AG08395 (cell line): ENCODE measurements at regions not wholly inside any gene's neighbourhood (a gene's known extent, or its start where the extent isn't known, plus 50 kb on each side); places are given as distances from the start of the nearest gene placed in this dataset.
"Not testable (repeated sequence)": the region's sequence is repeated elsewhere in the genome, so short reads cannot be mapped to it uniquely, and the experiment has no call there.

Source experiments
- DNase-seq: peaks from one replicate; pipeline ENCODE4 v3.0.0; 2012; ENCODE audit warnings: mixed read lengths, low spot score

DNA sequence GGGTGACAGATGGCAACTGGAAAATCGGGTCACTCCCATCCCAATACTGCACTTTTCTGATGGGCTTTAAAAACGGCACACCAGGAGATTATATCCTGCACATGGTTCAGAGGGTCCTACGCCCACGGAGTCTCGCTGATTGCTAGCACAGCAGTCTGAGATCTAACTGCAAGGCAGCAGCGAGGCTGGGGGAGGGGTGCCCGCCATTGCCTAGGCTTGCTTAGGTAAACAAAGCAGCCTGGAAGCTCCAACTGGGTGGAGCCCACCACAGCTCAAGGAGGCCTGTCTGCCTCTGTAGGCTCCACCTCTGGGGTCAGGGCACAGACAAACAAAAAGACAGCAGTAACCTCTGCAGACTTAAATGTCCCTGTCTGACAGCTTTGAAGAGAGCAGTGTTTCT is 158.7 kb upstream of the MOCS2 start:
- not testable (repeated sequence) for DNase-seq

DNA sequence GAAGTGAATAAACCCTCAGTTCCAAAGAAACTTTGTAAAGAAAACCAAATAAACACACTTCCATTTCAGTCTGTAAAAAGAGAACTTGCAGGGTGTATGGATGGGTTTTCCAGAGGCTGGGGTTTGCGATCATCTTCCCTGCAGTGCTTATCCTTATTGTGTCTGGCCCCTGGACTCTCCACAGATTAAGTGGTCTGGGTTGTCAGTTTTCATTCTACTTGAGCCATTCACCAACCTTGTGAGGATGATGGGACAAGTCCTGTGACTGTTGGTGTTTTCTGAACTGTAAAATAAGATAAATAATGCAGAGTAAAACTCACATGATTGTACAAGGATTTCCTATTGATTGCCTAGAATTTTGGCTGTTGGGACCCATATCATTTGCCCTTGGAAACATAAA is 166.1 kb upstream of the MOCS2 start:
- DNase-seq, result no peak

GRCh38 chr5:53276825-53277224 is 167.3 kb upstream of the MOCS2 start:
- no peak for DNase-seq

DNA sequence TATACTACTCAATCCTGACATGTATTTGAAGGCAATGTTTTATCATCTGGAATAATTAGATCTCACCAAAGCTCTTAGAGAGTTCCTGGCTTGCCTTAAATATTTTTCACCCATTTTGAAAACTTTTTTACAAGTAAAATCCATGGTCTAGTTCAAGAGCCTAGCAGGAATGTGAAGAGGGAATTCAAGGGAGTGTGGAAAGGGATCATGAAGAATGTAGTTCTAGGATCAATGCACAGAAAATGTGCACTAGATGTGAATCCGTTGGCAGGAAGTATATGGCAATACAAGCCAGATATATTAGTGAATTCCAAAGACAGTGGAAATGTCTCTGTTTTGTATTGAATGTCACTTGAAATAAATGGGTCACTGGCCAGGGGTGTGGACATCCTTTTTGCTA is 167.9 kb upstream of the MOCS2 start:
- no peak for DNase-seq

GRCh38 chr5:53287573-53287972 is 178.0 kb upstream of the MOCS2 start:
- no peak for DNase-seq

- no peak for DNase-seq
These were observed 179.0 kb upstream of the MOCS2 start for GRCh38 chr5:53288511-53288910.

- DNase-seq, result no peak
These were observed 181.5 kb upstream of the MOCS2 start for GRCh38 chr5:53291047-53291446.

GRCh38 chr5:53291528-53291927 is 182.0 kb upstream of the MOCS2 start:
- DNase-seq, result no peak

DNA sequence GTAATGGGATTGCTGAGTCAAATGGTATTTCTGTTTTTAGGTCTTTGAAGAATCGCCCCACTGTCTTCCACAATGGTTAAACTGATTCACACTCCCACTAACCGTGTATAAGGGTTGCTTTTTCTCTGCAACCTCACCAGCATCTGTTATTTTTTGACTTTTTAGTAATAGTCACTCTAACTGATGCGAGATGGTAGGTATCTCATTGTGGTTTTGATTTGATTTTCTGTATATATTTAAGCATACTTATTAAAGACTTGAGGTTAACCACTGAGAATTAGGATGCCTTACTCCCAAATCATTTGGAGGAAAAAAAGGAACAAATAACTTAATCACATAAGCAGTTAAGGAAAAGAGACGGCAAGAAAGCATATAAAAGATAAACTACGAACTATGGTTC is 181.6 kb upstream of the FST start:
- no peak for DNase-seq

GRCh38 chr5:53302529-53302928 is 177.9 kb upstream of the FST start:
- DNase-seq, result peak; percentile 18

GRCh38 chr5:53303105-53303504 is 177.3 kb upstream of the FST start:
- peak; percentile 68 for DNase-seq

DNA sequence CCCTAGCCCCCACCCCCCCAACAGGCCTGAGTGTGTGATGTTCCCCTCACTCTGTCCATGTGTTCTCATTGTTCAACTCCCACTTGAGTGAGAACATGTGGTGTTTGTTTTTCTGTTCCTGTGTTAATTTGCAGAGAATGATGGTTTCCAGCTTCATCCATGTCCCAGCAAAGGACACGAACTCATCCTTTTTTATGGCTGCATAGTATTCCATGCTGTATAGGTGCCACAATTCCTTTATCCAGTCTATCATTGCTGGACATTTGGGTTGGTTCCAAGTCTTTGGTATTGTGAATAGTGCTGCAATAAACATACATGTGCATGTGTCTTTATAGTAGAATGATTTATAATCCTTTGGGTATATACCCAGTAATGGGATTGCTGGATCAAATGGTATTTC is 175.1 kb upstream of the FST start:
- not testable (repeated sequence) for DNase-seq

GRCh38 chr5:53309653-53310052 is 170.8 kb upstream of the FST start:
- DNase-seq, result no peak

- no peak for DNase-seq
These were observed 168.7 kb upstream of the FST start for GRCh38 chr5:53311681-53312080.

DNA sequence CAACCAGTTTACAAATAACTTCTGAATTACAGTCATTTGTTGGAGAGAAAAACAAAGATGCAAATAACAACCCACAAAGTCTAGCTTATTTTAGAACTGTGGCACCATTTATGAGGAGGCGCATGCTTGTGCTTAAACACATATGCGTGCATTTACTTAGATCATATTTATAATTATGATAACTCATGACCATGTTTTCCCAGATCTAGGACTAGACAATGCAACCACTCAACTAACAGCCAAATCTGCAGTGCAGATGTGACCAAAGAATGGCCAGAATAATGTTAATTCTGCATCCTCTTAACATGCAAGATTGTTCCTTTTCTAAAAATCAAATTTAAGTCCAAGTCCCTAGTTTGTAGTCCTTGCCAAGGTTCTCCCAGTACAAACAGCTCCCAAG is 167.3 kb upstream of the FST start:
- no peak for DNase-seq

DNA sequence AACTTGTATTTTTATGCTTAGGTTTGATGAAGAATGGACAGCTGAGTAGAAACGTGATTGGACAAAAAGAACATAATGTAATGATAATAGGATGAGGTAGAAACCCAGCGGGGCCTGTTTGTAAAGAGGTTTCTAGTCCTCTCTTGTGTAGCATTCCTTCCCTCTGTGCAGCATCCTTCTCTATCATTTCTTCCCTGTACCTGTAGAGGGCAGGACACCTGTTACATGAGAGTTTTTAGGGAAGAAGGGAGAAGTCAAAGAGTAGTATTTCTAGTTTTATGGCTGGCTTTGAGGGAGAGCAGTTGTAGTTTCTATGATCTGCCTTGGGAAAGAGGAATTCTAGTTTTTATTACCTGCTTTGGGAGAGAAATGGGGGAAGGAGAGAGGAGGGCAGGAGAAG is 162.1 kb upstream of the FST start:
- DNase-seq, result no peak

DNA sequence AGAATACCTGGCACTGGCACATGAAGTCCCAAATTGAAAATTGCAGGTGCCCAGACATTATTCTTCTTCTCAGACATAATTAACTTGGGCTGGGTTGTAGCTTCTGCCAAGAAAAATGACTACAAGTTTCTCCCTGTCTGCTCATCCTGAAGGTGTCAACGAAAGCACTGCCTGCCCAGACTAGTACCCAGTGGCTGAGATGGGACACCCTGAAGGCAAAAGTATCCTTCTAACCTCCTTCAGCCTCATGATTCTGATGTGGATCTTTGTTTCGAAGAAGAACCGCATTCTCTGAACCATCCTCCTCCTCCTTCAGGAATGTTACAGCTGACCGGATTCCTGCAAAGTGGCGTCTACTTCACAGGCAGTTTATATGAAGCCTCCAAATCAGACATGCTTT is 161.1 kb upstream of the FST start:
- DNase-seq, result no peak

DNA sequence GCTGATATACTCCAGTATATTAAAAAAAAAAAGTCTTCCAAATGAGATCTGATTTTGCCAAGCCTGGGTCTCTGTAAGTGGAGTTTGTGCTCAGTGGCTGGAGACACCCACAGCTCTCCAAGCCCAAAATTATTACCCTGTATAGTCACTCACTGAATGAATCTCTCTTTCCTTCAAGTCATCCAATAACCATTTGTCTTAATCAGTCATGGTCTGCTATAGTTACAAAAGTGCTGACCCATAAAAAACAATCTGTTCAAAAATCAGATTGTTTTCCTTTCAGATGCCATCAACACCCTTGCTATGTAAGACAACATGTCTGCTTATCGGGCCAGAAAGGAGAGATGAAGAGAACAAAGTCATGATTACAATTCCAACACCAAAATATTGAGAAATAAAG is 159.4 kb upstream of the FST start:
- no peak for DNase-seq

DNA sequence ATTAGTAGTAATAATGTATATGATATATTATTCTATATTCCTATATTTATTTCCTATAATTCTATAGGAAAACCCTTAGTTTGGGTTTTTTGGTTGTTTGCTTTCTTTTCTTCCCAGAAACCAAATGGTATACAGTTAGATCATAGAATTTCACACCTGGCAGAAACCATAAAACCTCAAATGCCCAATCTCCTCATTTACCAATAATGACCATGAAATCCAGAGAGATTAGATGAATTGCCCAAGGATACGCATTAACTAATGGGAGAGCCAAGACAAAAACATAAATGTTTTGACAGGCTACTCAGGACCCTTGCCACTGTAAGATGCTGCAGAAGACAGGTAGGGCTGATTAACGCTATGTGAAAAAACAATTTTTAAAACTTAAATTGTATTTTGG is 158.7 kb upstream of the FST start:
- DNase-seq, result no peak

DNA sequence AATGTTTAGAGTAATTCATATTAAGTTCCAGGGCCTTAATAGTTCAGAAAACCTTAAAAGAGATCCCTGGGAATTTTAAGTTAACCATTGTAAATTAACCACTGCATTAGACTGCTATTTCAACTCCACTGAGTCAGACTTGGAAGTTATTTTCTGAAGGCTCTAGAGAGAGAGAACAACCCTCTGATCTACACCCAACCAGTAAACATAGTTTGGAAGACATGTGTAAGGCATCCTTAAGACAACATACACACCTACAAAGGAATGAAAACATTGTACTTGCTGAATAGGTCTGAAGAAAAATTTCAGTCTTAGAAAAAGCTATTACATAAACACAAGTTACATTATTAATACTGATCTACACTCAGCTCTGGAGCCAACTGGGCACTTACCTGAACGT is 158.2 kb upstream of the FST start:
- no peak for DNase-seq

DNA sequence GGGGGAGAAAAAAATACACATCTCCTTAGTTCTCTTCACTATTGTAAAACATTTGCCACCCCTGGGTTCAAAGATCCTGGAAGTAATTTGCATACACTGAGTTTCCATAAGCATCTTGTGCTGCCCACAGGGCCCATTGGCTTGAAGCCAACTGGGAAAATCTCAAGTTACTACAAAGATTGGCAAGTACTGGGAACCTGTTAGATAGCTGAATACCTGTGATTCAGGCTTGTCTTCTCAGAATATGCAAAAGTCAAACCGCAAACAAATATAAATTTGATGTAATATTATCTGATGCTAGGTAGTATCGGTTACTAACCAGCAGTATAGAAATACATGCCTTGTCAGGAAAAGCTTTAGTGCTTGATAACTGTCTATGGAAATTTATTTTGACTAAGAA is 156.9 kb upstream of the FST start:
- DNase-seq, result no peak

DNA sequence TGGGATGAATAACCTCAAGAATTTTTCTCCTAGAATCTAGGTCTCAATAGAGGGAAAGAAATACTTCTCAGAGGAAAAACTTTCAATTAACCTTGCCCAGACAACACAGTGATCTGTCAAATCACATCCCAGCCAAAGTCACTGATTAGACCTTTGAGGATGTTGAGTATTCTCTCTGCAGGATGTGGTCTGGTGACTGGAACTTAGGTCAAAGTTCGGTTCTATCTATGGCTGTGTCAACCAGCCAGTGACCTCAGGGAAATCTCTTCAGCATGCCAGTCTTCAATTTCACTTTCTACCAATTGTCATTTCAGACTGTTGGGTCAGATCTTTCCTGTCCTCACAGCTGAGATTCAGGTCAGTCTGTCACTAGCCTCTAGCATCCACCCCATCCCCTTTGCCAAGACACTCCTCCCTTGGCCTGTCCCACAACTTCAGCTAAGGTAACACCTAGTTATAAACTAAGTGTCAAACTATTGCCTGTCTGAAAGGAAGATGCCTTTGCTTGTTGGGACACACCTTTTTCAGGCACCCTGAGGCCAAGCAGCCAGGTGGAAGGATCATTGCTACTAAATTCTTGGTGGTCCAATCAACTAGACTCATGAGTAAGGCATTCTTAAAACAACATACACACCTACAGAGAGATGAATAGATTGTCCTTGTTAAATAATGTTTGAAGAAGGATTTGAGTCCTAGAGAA is 156.3 kb upstream of the FST start:
- no peak for DNase-seq

- no peak for DNase-seq
These were observed 153.8 kb upstream of the FST start for GRCh38 chr5:53326424-53327153.

GRCh38 chr5:53327811-53328334 is 152.6 kb upstream of the FST start:
- DNase-seq, result no peak
